Endodermal cell (in vitro differentiated cells): ENCODE measurements at regions not wholly inside any gene's neighbourhood (a gene's known extent, or its start where the extent isn't known, plus 50 kb on each side); places are given as distances from the start of the nearest gene placed in this dataset.

Source experiments
- DNase-seq: peaks from one replicate; pipeline ENCODE4 v3.0.0-alpha.2; 2017
- H3K27ac ChIP-seq: 2 replicates; pipeline ENCODE4 v1.5.1; 2013; ENCODE audit warnings: mild to moderate bottlenecking, low read depth, low read length, moderate library complexity
- H3K27me3 ChIP-seq: 2 replicates; pipeline ENCODE4 v1.6.1; 2013; ENCODE audit warnings: mild to moderate bottlenecking, low read length, moderate library complexity; ENCODE audit not compliant: insufficient read depth, control insufficient read depth, poor library complexity, severe bottlenecking
- H3K36me3 ChIP-seq: 2 replicates; pipeline ENCODE4 v1.7.0; 2013; ENCODE audit warnings: mild to moderate bottlenecking, low read length, moderate library complexity; ENCODE audit not compliant: control insufficient read depth, insufficient read depth
- H3K4me1 ChIP-seq: one replicate; pipeline ENCODE4 v1.7.0; 2013; ENCODE audit warnings: low read length; ENCODE audit not compliant: control insufficient read depth, insufficient read depth
- H3K4me3 ChIP-seq: 2 replicates; pipeline ENCODE4 v1.5.1; 2013; ENCODE audit warnings: mild to moderate bottlenecking, low read length, moderate library complexity
- H3K9ac ChIP-seq: 2 replicates; pipeline ENCODE4 v1.6.1; 2013; ENCODE audit warnings: mild to moderate bottlenecking, low read length, moderate library complexity; ENCODE audit not compliant: poor library complexity, severe bottlenecking; ENCODE audit errors: extremely low read depth
- H3K9me3 ChIP-seq: 2 replicates; pipeline ENCODE4 v1.6.1; 2013; ENCODE audit warnings: mild to moderate bottlenecking, low read length, moderate library complexity; ENCODE audit not compliant: control insufficient read depth
- H3K27ac Mint-ChIP-seq: 2 replicates; pipeline ENCODE4 v1.8.0; 2020; ENCODE audit warnings: mixed read lengths
- H3K27me3 Mint-ChIP-seq: 2 replicates; pipeline ENCODE4 v1.8.0; 2021; ENCODE audit warnings: mild to moderate bottlenecking, mixed read lengths; ENCODE audit not compliant: insufficient read depth
- H3K36me3 Mint-ChIP-seq: 2 replicates; pipeline ENCODE4 v1.8.0; 2020; ENCODE audit warnings: low read depth, mixed read lengths
- H3K4me1 Mint-ChIP-seq: 2 replicates; pipeline ENCODE4 v1.8.0; 2020; ENCODE audit warnings: mixed read lengths
- H3K4me3 Mint-ChIP-seq: 2 replicates; pipeline ENCODE4 v1.8.0; 2020; ENCODE audit warnings: mild to moderate bottlenecking, moderate library complexity, mixed read lengths
- H3K9me3 Mint-ChIP-seq: 2 replicates; pipeline ENCODE4 v1.8.0; 2020; ENCODE audit warnings: mild to moderate bottlenecking, mixed read lengths
- CTCF ChIP-seq: fragments of 200-600 bp; sonication (generic); conservative IDR thresholded peaks from 2 replicates; pipeline ENCODE4 v1.5.0; 2021; ENCODE audit warnings: antibody characterized with exemption, mild to moderate bottlenecking
- WGBS, 2 experiments: methylation state at CpG; one replicate each; pipeline versions ENCODE4 v1.1.5 to v1.1.7; 2013; ENCODE audit warnings: missing lambda C conversion rate in 2 of 2, mixed read lengths in 1 of 2; ENCODE audit not compliant: insufficient coverage in 1 of 2, insufficient read length in 1 of 2; 5-methylcytosine and 5-hydroxymethylcytosine counted together

- peak overlapping the region; percentile 53 for H3K27ac Mint-ChIP-seq
- Histone ChIP-seq H3K27me3 (no peaks in the 10 kb centered on the region), H3K27ac (peak overlapping the region; percentile 47), H3K4me3 (peak overlapping the region; percentile 59), H3K36me3 (no peaks in the 10 kb centered on the region), H3K9me3 (no peaks in the 10 kb centered on the region), H3K4me1 (peaks cover 7% of the 10 kb centered on the region), H3K9ac (peak overlapping the region; percentile 31)
- H3K27me3 Mint-ChIP-seq, result no peaks in the 10 kb centered on the region
- no peak overlapping the region for H3K4me3 Mint-ChIP-seq
- TF ChIP-seq CTCF, result no peak
- 0% methylated on average over 2 of the region's 2 CpGs; no CpG with 5 or more reads in 1 of the 2 experiments for WGBS, 2 experiments
- no peaks in the 10 kb centered on the region for H3K9me3 Mint-ChIP-seq
- no peaks in the 10 kb centered on the region for H3K36me3 Mint-ChIP-seq
- DNase-seq, result peak; percentile 73
- peaks cover 33% of the 10 kb centered on the region for H3K4me1 Mint-ChIP-seq
Observed at GRCh38 chr3:76043746-76044145, 258.4 kb upstream of the ZNF717 start.

GRCh38 chr3:76044601-76045600 lies 259.6 kb upstream of the ZNF717 start:
- H3K27ac Mint-ChIP-seq, result peak overlapping the region; percentile 68

GRCh38 chr3:76047368-76047767 lies 262.0 kb upstream of the ZNF717 start:
- H3K27me3 ChIP-seq, result no peaks in the 10 kb centered on the region
- 95% methylated on average over 5 of the region's 5 CpGs; no CpG with 5 or more reads in 1 of the 2 experiments for WGBS, 2 experiments
- H3K9ac ChIP-seq, result no peak overlapping the region
- H3K9me3 ChIP-seq, result no peaks in the 10 kb centered on the region
- no peak for TF ChIP-seq CTCF
- Mint-ChIP-seq H3K36me3 (no peaks in the 10 kb centered on the region), H3K27ac (no peak overlapping the region), H3K4me3 (no peak overlapping the region), H3K9me3 (no peaks in the 10 kb centered on the region), H3K27me3 (no peaks in the 10 kb centered on the region), H3K4me1 (peaks cover 28% of the 10 kb centered on the region)
- DNase-seq, result no peak
- peaks cover 7% of the 10 kb centered on the region for H3K4me1 ChIP-seq
- no peak overlapping the region for H3K27ac ChIP-seq
- H3K36me3 ChIP-seq, result no peaks in the 10 kb centered on the region
- H3K4me3 ChIP-seq, result no peak overlapping the region

More at GRCh38 chr3:76044601-76045600, 259.6 kb upstream of the ZNF717 start:
- Mint-ChIP-seq H3K36me3 (no peaks in the 10 kb centered on the region), H3K4me3 (no peak overlapping the region), H3K4me1 (peaks cover 31% of the 10 kb centered on the region), H3K9me3 (no peaks in the 10 kb centered on the region), H3K27me3 (no peaks in the 10 kb centered on the region)
- Histone ChIP-seq H3K9ac (no peak overlapping the region), H3K36me3 (no peaks in the 10 kb centered on the region), H3K4me1 (peaks cover 7% of the 10 kb centered on the region), H3K27me3 (no peaks in the 10 kb centered on the region), H3K27ac (no peak overlapping the region), H3K9me3 (no peaks in the 10 kb centered on the region), H3K4me3 (peak overlapping the region; percentile 59)
- TF ChIP-seq CTCF, result peak; percentile 92
- peak; percentile 76 for DNase-seq
- 51 to 100% methylated on average over 1 to 3 of the region's 3 CpGs for WGBS, 2 experiments
